ENCODE measurements at regions not wholly inside any gene's neighbourhood (a gene's known extent, or its start where the extent isn't known, plus 50 kb on each side); places are given as distances from the start of the nearest gene placed in this dataset.

DNA sequence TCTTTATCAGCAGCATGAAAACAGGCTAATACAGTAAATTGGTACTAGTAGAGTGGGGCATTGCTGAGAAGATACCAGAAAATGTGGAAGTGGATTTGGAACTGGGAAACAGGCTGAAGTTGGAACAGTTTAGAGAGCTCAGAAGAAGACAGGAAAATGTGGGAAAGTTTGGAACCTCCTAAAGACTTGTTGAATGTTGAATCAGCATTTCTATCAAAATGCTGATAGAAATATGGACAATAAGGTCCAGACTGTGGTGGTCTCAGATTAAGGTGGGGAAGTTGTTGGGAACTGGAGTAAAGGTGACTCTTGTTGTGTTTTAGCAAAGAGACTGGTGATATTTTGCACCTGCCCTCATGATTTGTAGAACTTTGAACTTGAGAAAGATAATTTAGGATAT lies 231.2 kb upstream of the KCND2 start:
- no peak overlapping the region for H3K4me2 ChIP-seq (ENCODE audit: low read depth, low read length, poor library complexity, severe bottlenecking)
- no peak overlapping the region for H3K27ac ChIP-seq (ENCODE audit: low read depth, low read length)
- no peaks in the 10 kb centered on the region for H3K36me3 ChIP-seq (ENCODE audit: low read length)
- no peaks in the 10 kb centered on the region for H3K79me2 ChIP-seq (ENCODE audit: insufficient read depth, low read length)
- no peaks in the 10 kb centered on the region for H3F3A ChIP-seq (ENCODE audit: insufficient read depth)
- H3K27me3 ChIP-seq (ENCODE audit: low read length), result no peaks in the 10 kb centered on the region
- H2AFZ ChIP-seq (ENCODE audit: low read depth, low read length, severe bottlenecking), result no peak overlapping the region
- no peak overlapping the region for H3K9ac ChIP-seq (ENCODE audit: low read length)
- H3K9me3 ChIP-seq (ENCODE audit: insufficient read depth, low read length), result no peaks in the 10 kb centered on the region
- no peaks in the 10 kb centered on the region for H4K20me1 ChIP-seq (ENCODE audit: low read depth, low read length)
- no peak for TF ChIP-seq EZH2phosphoT487 (conservative IDR thresholded peaks at IDR 0.05; ENCODE audit: low read length)
- TF ChIP-seq, protein P1, sequence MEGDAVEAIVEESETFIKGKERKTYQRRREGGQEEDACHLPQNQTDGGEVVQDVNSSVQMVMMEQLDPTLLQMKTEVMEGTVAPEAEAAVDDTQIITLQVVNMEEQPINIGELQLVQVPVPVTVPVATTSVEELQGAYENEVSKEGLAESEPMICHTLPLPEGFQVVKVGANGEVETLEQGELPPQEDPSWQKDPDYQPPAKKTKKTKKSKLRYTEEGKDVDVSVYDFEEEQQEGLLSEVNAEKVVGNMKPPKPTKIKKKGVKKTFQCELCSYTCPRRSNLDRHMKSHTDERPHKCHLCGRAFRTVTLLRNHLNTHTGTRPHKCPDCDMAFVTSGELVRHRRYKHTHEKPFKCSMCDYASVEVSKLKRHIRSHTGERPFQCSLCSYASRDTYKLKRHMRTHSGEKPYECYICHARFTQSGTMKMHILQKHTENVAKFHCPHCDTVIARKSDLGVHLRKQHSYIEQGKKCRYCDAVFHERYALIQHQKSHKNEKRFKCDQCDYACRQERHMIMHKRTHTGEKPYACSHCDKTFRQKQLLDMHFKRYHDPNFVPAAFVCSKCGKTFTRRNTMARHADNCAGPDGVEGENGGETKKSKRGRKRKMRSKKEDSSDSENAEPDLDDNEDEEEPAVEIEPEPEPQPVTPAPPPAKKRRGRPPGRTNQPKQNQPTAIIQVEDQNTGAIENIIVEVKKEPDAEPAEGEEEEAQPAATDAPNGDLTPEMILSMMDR (IDR thresholded peaks at IDR 0.05; ENCODE audit: insufficient read depth, low read length, poor library complexity, severe bottlenecking), result no peak
- no peak overlapping the region for H3K4me3 ChIP-seq (ENCODE audit: insufficient read depth, low read length, poor library complexity, severe bottlenecking)
- no peaks in the 10 kb centered on the region for H3K9me2 ChIP-seq (replicated peaks; ENCODE audit: insufficient read depth, low read length)

DNA sequence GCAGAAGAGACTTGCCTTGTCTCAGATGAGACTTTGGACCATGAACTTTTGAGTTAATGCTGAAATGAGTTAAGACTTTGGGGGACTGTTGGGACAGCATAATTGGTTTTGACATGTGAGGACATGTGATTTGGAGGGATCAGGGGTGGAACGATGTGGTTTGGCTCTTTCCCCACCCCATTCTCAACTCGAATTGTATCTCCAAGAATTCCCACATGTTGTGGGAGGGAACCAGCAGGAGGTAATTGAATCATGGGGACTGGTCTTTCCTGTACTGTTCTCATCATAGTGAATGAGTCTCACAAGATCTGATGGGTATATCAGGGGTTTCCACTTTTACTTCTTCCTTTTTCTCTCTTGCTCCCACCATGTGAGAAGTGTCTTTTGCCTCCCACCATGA lies 229.7 kb upstream of the KCND2 start:
- Histone ChIP-seq H3K27ac (ENCODE audit: low read depth, low read length) (no peak overlapping the region), H3K4me3 (ENCODE audit: insufficient read depth, low read length, poor library complexity, severe bottlenecking) (no peak overlapping the region), H3K9me3 (ENCODE audit: insufficient read depth, low read length) (no peaks in the 10 kb centered on the region), H3K27me3 (ENCODE audit: low read length) (no peaks in the 10 kb centered on the region), H3K9ac (ENCODE audit: low read length) (no peak overlapping the region), H3F3A (ENCODE audit: insufficient read depth) (no peaks in the 10 kb centered on the region), H3K4me2 (ENCODE audit: low read depth, low read length, poor library complexity, severe bottlenecking) (no peak overlapping the region), H2AFZ (ENCODE audit: low read depth, low read length, severe bottlenecking) (no peak overlapping the region), H3K9me2 (replicated peaks; ENCODE audit: insufficient read depth, low read length) (no peaks in the 10 kb centered on the region), H4K20me1 (ENCODE audit: low read depth, low read length) (no peaks in the 10 kb centered on the region), H3K79me2 (ENCODE audit: insufficient read depth, low read length) (no peaks in the 10 kb centered on the region), H3K36me3 (ENCODE audit: low read length) (no peaks in the 10 kb centered on the region)
- no peak for TF ChIP-seq EZH2phosphoT487 (conservative IDR thresholded peaks at IDR 0.05; ENCODE audit: low read length)
- TF ChIP-seq, protein P1 (IDR thresholded peaks at IDR 0.05; ENCODE audit: insufficient read depth, low read length, poor library complexity, severe bottlenecking), result no peak

DNA sequence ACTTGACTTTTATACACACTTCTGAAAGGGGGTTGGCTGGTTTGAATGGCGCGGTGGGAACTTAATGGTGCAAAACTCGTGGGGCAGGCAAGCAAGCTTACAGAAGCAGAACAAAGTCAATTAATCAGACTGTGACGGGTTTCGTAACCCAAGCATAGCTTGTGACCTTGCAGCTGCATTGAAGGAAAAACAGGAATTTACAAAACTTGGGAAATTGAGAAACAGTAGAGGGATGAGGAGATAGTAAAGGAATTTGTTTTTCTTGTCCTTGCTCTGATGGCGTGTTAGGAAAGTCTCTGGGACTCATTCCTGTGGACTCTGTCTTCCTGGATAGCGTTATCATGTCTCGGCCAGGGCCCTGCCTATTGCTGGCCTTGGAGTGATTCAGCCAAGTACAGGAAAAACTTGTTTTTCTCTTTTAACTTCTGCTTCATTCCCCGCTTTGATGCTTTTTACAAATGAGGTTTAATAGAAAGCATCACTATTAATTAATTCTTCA lies 220.0 kb upstream of the KCND2 start:
- Histone ChIP-seq H3F3A (ENCODE audit: insufficient read depth) (no peaks in the 10 kb centered on the region), H3K9me3 (ENCODE audit: insufficient read depth, low read length) (no peaks in the 10 kb centered on the region), H3K9ac (ENCODE audit: low read length) (no peak overlapping the region), H3K4me2 (ENCODE audit: low read depth, low read length, poor library complexity, severe bottlenecking) (no peak overlapping the region), H3K27ac (ENCODE audit: low read depth, low read length) (no peak overlapping the region), H3K27me3 (ENCODE audit: low read length) (no peaks in the 10 kb centered on the region), H3K79me2 (ENCODE audit: insufficient read depth, low read length) (no peaks in the 10 kb centered on the region), H3K9me2 (replicated peaks; ENCODE audit: insufficient read depth, low read length) (no peaks in the 10 kb centered on the region), H3K4me3 (ENCODE audit: insufficient read depth, low read length, poor library complexity, severe bottlenecking) (no peak overlapping the region), H4K20me1 (ENCODE audit: low read depth, low read length) (no peaks in the 10 kb centered on the region), H3K36me3 (ENCODE audit: low read length) (no peaks in the 10 kb centered on the region), H2AFZ (ENCODE audit: low read depth, low read length, severe bottlenecking) (no peak overlapping the region)
- TF ChIP-seq, protein P1 (IDR thresholded peaks at IDR 0.05; ENCODE audit: insufficient read depth, low read length, poor library complexity, severe bottlenecking), result no peak
- no peak for TF ChIP-seq EZH2phosphoT487 (conservative IDR thresholded peaks at IDR 0.05; ENCODE audit: low read length)
